Suprapubic skin (tissue), 4 donors: ENCODE measurements at regions not wholly inside any gene's neighbourhood (a gene's known extent, or its start where the extent isn't known, plus 50 kb on each side); places are given as distances from the start of the nearest gene placed in this dataset.

Source experiments
- DNase-seq, 2 donors: peaks; one replicate each; pipeline ENCODE4 v3.0.0-alpha.2; 2019; ENCODE audit warnings: low spot score in 2 of 2
- H3K27ac ChIP-seq: fragments of 200-600 bp; sonication (generic); one replicate; pipeline ENCODE4 v1.5.1; 2019
- H3K27me3 ChIP-seq: fragments of 200-600 bp; sonication (generic); one replicate; pipeline ENCODE4 v1.5.1; 2019
- H3K36me3 ChIP-seq: fragments of 200-600 bp; sonication (generic); one replicate; pipeline ENCODE4 v1.5.1; 2019
- H3K4me1 ChIP-seq: fragments of 200-600 bp; sonication (generic); one replicate; pipeline ENCODE4 v1.5.1; 2019
- H3K4me3 ChIP-seq: fragments of 200-600 bp; sonication (generic); one replicate; pipeline ENCODE4 v1.5.1; 2019; ENCODE audit warnings: mild to moderate bottlenecking
- H3K9me3 ChIP-seq: fragments of 200-600 bp; sonication (generic); one replicate; pipeline ENCODE4 v1.5.1; 2019
- CTCF ChIP-seq, 2 donors: fragments of 200-600 bp in 1 of 2; fragments of 450-650 bp in 1 of 2; sonication (generic) in 1 of 2; IDR thresholded peaks; one replicate each; pipeline ENCODE4 v1.5.1; 2016 to 2019; ENCODE audit warnings: antibody characterized with exemption in 2 of 2, mild to moderate bottlenecking in 1 of 2, moderate library complexity in 1 of 2
- EP300 ChIP-seq: sonication (generic); formaldehyde crosslinking; IDR thresholded peaks from one replicate; pipeline ENCODE4 v1.6.1; 2017; ENCODE audit warnings: antibody characterized with exemption
- POLR2A ChIP-seq, 2 donors: fragments of 450-650 bp; IDR thresholded peaks; one replicate each; pipeline ENCODE4 v1.6.1; 2017; ENCODE audit warnings: antibody characterized with exemption in 2 of 2, mild to moderate bottlenecking in 2 of 2, moderate library complexity in 2 of 2
- POLR2AphosphoS5 ChIP-seq, 3 donors: sonication (generic); formaldehyde crosslinking; IDR thresholded peaks; one replicate each; pipeline ENCODE4 v1.6.1; 2017; ENCODE audit warnings: antibody characterized with exemption in 3 of 3
- WGBS: methylation state at CpG from one replicate; pipeline ENCODE4 v1.1.5; 2018; 5-methylcytosine and 5-hydroxymethylcytosine counted together

- no peaks in the 10 kb centered on the region for H3K36me3 ChIP-seq
- H3K4me1 ChIP-seq, result no peaks in the 10 kb centered on the region
- H3K27me3 ChIP-seq, result no peaks in the 10 kb centered on the region
- no peak for DNase-seq
- no peaks in the 10 kb centered on the region for H3K9me3 ChIP-seq
- H3K4me3 ChIP-seq, result no peak overlapping the region
- H3K27ac ChIP-seq, result no peak overlapping the region
- TF ChIP-seq CTCF (IDR thresholded peaks at IDR 0.05), result no peak
- TF ChIP-seq POLR2AphosphoS5 (IDR thresholded peaks at IDR 0.05), result no peak
- no peak for TF ChIP-seq EP300
- TF ChIP-seq POLR2A (IDR thresholded peaks at IDR 0.05), result no peak
Observed at GRCh38 chr1:95415146-95415545, 181.1 kb downstream of the RWDD3 start.

GRCh38 chr1:95426772-95427171, 192.8 kb downstream of the RWDD3 start:
- TF ChIP-seq CTCF (IDR thresholded peaks at IDR 0.05), result no peak
- TF ChIP-seq POLR2AphosphoS5 (IDR thresholded peaks at IDR 0.05), result no peak
- TF ChIP-seq EP300, result no peak
- no peak for TF ChIP-seq POLR2A (IDR thresholded peaks at IDR 0.05)
- H3K27me3 ChIP-seq, result no peaks in the 10 kb centered on the region
- 58% methylated on average over 1 of the region's 1 CpG for WGBS
- no peaks in the 10 kb centered on the region for H3K4me1 ChIP-seq
- no peak overlapping the region for H3K27ac ChIP-seq
- H3K36me3 ChIP-seq, result no peaks in the 10 kb centered on the region
- H3K9me3 ChIP-seq, result no peaks in the 10 kb centered on the region
- DNase-seq, result no peak
- no peak overlapping the region for H3K4me3 ChIP-seq

- no peak overlapping the region for H3K4me3 ChIP-seq
- H3K27ac ChIP-seq, result no peak overlapping the region
- TF ChIP-seq EP300 (no peak), POLR2AphosphoS5 (IDR thresholded peaks at IDR 0.05) (no peak), CTCF (IDR thresholded peaks at IDR 0.05) (no peak), POLR2A (IDR thresholded peaks at IDR 0.05) (no peak)
- no peaks in the 10 kb centered on the region for H3K36me3 ChIP-seq
- H3K4me1 ChIP-seq, result no peaks in the 10 kb centered on the region
- H3K27me3 ChIP-seq, result no peaks in the 10 kb centered on the region
- no peaks in the 10 kb centered on the region for H3K9me3 ChIP-seq
- DNase-seq, result no peak
Observed at GRCh38 chr1:95427525-95427924, 193.5 kb downstream of the RWDD3 start.

- no peaks in the 10 kb centered on the region for H3K4me1 ChIP-seq
- H3K27ac ChIP-seq, result no peak overlapping the region
- TF ChIP-seq POLR2A (IDR thresholded peaks at IDR 0.05), result no peak
- TF ChIP-seq CTCF (IDR thresholded peaks at IDR 0.05), result no peak
- no peak for TF ChIP-seq POLR2AphosphoS5 (IDR thresholded peaks at IDR 0.05)
- no peak for TF ChIP-seq EP300
- 66% methylated on average over 2 of the region's 2 CpGs for WGBS
- H3K27me3 ChIP-seq, result no peaks in the 10 kb centered on the region
- no peaks in the 10 kb centered on the region for H3K9me3 ChIP-seq
- no peak for DNase-seq
- no peak overlapping the region for H3K4me3 ChIP-seq
- H3K36me3 ChIP-seq, result no peaks in the 10 kb centered on the region
Observed at GRCh38 chr1:95431235-95431634, 197.2 kb downstream of the RWDD3 start.

- no peak for DNase-seq
- Histone ChIP-seq H3K4me1 (no peaks in the 10 kb centered on the region), H3K36me3 (no peaks in the 10 kb centered on the region), H3K27me3 (no peaks in the 10 kb centered on the region), H3K9me3 (no peaks in the 10 kb centered on the region), H3K4me3 (no peak overlapping the region), H3K27ac (no peak overlapping the region)
- TF ChIP-seq EP300, result no peak
- TF ChIP-seq CTCF (IDR thresholded peaks at IDR 0.05), result no peak
- no peak for TF ChIP-seq POLR2A (IDR thresholded peaks at IDR 0.05)
- no peak for TF ChIP-seq POLR2AphosphoS5 (IDR thresholded peaks at IDR 0.05)
- WGBS, result 91% methylated on average over 3 of the region's 3 CpGs
Observed at GRCh38 chr1:95435611-95436010, 201.6 kb downstream of the RWDD3 start.
